ENCODE measurements at regions not wholly inside any gene's neighbourhood (a gene's known extent, or its start where the extent isn't known, plus 50 kb on each side); places are given as distances from the start of the nearest gene placed in this dataset.
"Not testable (repeated sequence)": the region's sequence is repeated elsewhere in the genome, so short reads cannot be mapped to it uniquely, and the experiment has no call there.

DNA sequence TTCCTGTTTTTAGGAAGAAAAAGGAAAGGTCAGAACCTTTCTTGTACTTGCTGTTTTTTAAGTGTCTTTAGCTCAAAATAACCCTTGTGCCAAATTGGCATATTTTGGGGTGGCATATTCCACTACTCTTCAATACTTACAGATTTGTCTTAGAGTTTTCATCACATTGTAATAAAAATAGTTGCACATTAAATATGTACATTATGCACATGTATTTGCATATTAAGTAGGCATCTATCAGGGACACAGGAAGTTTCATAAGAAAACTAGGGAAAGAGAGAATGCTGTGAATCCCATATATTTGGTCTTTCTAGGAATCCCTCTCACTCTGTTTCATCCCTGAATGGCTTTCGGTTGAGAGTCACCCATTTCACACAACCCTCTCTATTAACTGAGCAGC is 139.6 kb downstream of the LARP7 start:
- no peak for DNase-seq

DNA sequence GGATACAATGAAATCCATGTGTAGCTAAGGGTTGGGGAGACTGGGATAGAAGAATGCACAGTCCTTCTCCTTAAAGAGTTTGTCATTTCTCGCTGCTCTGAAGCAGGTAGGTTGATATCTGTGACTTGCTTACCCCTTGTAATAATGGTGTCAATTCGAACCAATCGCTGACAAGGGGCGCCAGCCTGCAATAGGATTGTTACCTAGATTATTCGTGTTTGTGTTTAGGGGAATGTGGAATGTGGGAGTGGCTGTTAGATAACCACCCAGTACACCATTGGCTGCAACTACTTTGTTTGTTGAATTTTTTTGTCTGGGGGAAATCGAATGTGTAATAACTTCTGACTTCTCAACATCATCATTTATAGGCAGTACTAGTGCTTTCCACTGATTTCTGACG is 141.6 kb downstream of the LARP7 start:
- DNase-seq = no peak

DNA sequence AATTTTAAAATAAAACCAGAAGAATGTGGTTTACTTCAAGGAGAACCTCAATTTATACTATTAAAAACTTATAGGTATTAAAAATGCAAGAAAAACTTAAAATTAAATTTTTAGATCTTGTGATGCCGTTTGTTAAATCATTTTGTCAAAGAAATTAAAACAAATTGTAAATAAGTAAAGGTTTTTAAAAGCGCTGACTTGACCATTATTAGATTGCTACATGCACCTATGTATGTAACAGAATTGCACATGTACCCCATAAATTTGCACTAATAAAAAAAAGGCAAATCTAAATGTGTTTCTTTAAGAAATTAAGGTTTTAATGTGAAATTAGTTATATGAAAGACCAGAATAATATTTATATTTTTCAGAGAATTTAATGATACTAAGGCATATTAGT is 156.1 kb downstream of the LARP7 start:
- DNase-seq = no peak

DNA sequence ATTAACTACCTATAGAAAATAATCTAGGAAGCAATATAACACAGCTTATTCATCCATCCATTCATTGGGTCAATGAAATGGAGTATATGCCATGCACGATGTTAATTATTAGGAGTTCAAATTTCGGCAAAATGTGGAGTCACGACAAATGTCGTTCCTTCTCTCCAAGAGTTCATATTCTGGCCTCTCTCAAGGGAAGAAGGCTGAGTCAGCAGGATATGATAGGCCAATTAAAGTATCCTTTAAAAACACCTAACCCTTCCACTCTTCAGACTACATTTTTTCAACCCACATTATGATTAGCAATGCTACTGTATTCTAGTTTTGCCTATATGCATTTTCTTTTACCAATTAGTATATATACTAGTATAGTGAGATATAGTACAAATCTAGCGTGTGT is 163.1 kb downstream of the LARP7 start:
- no peak for DNase-seq

DNA sequence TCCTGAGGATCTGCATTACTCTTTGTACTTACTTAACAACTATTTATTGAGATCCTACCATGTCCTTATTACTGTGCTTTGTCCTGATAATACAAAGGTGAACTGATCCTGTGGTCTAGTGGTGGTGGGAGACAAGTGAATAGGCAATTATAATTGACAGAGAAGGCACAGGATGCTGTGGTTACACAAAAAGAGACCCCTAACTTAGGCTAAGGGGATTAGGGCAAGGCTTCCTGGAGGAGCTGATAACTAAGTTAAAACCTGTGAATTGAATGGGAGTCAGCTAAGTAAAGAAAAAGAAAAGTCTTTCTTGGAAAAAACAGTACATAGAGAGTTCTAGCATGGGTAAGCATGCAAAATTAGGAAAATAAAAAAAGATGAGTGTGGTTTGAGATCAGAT is 164.4 kb downstream of the LARP7 start:
- no peak for DNase-seq

DNA sequence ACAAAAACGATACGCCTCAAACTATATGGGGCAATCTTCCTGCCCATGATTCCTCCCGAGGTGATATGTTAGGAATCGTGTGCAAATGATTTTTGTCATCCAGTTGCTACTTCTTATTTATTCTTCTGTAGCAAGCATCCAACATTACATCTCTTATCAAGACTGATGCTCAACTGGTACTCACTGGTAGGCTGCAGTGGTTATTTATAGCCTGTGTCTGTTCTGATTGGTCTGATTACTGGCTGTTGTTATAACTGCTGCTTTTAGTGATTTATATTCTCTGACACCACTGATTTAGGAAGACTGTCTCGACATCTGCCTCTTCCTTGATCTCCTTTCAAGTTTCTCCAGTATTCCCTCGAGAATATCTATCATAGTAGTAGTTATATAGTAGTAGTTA is 165.8 kb downstream of the LARP7 start:
- no peak for DNase-seq

DNA sequence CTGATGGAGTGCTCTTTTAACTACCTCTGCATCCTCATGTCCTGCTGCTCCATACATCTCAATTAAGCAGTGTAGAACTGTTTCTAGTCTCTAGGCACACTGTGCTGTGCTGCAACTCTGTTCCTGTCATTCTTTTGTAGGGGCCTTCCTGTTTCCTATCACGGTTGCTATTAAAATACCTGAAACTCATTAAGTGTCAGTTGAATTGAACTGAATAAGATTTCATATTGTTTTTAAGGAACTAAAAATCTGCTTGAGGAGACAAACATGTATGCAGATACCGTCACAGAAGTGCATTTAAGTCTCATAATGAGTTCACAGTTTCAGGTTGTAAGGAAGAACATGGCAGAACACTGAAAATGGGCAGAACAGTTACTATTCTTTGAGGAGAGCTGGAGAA is 170.1 kb downstream of the LARP7 start:
- no peak for DNase-seq

DNA sequence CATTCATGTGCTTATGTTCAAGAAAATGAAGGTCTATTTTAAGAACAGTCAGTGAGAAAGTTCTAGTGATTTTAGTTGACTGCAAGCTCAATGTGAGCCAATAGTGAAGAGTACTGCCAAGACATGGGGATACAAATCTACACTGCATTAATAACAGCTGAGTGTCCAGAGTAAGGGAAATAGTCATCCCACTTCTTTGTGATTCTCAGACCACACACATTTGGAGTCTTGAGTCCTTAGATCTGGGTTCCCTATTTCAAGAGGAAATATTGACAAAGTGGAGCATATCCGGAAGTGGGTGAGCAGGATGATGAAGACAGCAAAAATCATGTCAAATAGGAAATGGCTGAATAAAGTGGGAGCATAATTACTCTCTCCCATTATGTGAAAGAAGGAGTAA is 171.1 kb downstream of the LARP7 start:
- no peak for DNase-seq

DNA sequence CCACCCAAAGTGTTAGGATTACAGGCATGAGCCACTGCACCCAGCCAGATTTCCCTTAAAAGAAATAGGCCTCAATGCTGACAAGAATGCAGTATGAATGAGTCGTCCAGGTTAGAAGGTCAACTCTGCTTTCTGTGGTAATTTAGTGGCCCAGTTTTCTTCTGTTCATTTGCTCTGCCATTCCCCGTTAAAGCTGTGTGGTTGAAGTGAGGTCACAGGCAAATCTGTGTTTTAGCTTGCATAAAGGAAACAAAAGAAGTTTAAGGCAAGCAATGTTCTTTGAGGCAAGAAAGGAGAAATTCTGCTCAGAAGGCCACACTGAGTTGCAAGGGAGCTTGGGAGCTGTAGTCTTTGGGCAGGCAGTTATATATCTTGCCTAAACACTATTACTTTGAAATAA is 176.8 kb downstream of the LARP7 start:
- peak; percentile 20 for DNase-seq

DNA sequence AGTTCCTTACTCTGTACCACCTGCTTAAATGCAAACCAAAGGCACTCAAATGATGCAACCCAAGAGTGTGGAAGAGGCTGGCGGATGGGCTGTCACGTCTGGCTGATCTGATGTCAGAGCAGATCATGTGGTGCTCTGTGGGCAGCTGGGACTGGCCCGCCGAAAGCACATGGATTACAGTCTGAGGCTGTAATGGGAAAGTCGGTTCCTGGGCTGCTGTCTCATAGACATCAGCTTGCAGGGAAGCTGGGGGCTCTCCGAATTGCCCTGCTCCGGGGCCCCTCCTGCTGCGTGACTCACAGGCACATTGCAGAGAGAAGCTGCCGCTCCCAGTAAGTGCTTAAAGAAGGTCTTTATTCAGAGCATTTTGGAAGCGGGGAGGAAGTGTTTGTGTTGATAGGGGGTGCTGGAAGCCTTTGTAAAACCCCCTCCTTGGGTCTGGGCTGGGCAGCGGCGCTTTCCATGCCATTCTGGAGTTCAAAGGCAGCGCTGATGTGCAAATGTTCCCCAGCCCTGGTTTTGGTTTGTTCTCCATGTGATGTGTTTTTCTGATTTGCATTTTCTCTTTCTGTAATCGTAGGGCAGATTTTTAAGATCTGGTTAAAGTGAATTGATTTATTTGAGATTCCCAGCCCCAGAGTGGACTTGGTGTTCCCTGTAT is 181.1 kb downstream of the LARP7 start:
- DNase-seq = peak; percentile 65

DNA sequence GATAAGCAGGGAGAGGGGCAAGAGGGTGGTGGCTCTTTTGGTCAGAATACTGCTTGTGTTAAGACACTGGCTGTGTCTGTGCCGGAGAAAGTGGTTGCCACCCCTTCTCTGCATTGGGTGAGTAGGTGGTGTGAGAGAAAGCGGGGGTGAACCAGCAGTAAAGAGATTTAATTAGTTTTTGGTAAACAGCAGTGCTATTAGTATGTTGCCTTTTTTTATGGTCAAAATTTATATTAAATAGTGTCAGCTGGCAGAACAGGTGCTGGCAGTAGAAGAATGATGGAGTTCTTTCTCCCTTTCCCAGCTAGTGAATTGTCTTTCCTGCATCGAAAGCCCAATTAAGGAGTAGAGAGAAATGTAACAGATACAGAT is 181.6 kb downstream of the LARP7 start:
- DNase-seq = no peak

DNA sequence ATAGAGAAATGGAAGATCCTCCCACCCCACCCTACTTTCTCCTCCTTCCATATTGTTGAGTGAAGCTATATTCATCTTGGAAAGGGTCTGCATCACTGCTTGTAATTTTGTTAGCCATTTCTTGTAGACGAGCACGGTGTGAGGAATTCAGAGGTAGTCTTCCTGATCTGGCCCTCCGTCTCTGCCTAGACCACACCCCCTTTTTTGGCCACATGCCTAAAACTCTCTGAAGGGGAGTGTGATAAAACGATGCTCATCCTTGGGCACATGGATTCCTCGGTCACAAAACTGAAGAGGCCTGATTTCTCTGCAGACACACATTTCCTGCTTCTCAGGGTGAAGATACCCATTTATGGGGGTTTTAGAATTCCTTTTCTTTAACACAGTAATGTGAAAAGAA is 182.8 kb downstream of the LARP7 start:
- DNase-seq = no peak

DNA sequence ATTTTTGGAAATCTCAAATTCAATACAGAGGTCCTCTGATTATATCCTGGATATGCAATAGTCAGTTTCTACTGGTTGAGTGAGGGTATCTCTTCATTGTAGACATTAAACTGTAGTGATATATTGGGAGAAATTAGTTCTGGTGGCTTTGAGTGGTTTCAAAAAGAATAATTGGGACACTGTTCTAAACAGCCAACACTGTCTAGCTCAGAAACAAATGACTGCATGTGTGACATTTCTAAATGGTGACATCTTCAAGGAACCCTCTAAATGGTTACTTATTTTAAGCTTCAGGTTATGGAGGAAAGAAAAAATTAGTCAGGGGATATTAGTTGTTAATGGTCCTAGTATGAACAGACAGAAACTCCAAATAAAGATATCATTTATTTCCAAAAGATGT is 186.2 kb downstream of the LARP7 start:
- DNase-seq = no peak

DNA sequence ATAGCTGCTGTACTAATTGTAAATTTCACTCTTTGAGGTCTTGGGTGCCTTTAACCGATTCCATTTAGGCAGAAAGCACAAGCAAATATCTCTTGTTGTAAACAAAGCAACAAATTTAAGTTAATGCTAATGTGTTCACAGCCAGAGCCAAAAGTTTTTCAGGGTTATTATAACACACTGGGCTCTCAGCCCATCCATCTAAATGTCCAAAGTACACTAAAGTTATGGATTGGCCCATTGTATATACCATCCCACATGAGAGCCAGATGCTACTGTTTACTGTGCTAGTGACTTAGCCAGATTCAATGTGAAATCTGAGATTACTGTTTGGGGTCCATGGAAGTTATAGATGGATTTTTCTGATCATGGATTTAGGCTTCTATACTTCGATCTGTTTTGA is 186.7 kb downstream of the LARP7 start:
- DNase-seq = no peak

DNA sequence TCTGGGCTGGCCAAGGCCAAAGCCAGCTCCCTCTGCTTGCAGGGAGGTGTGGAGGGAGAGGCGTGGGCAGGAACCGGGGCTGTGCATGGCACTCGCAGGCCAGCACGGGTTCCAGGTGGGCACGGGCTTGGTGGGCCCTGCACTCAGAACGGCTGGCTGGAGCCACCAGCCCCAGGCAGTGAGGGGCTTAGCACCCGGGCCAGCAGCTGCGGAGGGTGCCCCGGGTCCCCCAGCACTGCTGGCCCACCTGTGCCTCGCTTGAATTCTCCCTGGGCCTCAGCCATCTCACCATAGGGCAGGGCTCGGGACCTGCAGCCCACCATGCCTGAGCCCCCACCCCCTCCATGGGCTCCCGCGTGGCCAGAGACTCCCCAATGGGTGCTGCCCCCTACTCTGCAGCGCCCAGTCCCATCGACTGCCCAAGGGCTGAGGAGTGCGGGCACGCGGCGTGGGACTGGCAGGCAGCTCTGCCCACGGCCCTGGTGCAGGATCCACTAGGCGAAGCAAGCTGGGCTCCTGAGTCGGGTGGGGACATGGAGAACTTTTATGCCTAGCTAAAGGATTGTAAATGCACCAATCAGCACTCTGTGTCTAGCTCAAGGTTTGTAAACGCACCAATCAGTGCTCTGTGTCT is 193.9 kb downstream of the LARP7 start:
- DNase-seq = no peak

DNA sequence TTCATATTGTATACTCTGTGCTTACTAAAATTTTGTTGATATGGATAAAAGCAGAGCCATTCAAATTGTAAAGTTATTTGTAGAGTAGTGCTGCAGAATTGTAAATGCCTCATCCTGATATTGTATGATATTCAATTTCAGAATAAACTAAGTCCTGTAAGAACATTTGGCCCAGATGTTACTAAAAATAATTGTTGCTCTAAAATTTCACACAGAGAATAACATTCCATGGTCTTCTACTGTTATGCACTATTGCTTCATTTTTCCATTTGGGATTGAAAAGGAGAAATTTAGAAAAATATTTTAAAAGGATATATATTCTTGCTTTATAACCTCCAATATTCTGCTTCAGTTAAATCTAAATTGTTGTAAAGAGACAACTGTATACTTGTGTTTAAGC is 195.6 kb downstream of the LARP7 start:
- DNase-seq = no peak

DNA sequence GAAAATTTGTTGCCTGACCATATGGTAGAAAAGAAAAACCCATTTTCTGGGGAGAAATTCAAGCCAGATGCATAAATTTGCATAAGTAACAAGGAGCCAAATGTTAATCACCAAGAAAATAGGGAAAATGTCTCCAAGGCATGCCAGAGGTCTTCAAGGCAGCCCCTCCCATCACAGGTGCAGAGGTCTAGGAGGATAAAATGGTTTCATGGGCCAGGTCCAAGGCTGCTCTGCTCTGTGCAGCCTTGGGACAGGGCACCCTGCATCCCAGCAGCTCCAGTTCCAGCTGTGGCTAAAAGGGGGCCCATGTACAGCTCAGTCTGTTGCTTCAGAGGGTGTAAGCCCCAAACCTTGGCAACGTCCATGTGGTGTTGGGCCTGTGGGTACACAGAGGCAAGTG is 200.0 kb downstream of the LARP7 start:
- no peak for DNase-seq

DNA sequence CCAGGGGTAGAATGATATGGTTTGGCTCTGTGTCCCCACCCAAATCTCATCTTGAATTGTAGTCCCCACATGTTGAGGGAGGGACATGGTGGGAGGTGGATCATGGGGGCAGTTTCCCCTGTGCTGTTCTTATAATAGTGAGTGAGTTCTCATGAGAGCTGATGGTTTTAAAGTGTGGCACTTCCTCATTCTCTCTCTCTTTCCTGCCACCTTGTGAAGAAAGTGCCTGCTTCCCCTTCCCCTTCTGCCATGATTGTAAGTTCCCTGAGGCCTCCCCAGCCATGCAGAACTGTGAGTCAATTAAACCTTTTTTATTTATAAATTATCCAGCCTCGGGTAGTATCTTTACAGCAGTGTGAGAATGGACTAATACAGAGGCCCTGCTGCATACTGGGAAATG is 201.1 kb downstream of the LARP7 start:
- DNase-seq = not testable (repeated sequence)

DNA sequence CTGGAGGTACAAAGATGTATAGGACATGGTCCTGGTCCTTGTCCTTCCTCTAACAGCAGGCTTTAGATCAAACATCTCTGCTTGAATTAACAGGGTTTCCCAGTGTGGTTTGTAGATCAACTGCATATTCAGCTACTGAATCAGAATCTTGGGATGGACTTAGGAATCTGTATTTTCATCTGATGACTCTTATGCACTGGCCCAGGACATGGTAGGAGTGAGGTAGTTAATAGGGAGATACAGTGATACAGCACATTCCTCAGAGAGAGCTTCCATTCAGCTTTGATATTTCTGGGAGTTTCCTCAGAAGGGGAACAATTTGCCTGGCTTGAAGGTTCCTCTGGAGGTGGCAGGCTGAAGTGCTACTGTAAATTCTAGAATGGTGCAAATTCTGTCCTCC is 203.1 kb downstream of the LARP7 start:
- peak; percentile 12 for DNase-seq

DNA sequence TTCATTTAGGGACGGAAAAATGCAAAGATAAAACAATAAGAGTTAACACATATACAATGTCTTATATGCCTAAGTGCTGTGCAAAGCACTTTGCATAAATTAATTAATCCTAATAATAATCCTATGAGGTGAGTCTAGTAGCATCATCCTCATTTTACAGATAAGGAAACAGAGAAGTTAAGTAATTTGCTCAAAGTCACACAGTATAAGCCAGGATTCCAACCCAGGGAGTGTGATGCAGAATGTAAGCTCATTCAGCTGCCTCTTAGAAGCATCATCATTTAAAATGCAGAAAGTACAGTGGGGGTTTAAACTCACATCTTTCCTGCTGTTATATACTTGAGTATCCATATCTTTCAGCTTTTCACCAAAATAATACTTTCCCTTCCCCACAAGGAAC is 203.7 kb downstream of the LARP7 start:
- no peak for DNase-seq

DNA sequence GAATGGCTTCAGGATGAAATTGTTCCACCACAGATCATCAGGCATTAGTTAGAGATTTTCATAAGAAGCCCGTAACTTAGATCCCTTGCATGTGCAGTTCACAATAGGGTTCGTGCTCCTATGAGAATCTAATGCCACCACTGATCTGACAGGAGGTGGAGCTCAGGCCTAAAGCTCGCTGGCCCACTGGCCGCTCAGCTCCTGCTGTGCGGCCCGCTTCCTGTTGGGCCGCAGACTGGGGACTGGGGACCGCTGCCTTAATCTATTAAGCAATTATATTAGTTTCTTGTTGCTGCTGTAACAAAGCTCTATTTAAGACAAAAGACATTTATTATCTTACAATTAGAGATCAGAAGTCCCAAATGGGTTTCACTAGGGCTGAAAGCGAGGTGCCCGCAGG is 205.6 kb downstream of the LARP7 start:
- DNase-seq = no peak

DNA sequence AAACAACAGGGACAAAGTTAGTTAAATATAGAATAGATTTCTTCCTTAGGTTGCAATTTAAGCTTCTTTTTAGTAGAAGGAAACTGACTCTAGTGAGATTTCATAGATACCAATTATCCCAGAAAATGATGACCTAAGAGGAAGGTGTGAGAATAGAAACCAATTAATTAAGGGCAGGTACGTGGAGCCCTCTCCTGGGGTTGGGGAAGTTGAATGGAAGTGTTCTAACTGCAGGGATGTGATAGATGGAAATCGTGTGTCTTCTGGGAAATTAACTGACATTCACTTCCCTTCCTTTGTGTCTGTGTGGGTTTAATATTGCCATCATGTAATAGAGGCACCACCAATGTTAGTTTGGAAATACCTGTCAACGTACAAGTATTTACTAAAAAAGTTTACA is 204.1 kb upstream of the ANK2 start:
- no peak for DNase-seq

DNA sequence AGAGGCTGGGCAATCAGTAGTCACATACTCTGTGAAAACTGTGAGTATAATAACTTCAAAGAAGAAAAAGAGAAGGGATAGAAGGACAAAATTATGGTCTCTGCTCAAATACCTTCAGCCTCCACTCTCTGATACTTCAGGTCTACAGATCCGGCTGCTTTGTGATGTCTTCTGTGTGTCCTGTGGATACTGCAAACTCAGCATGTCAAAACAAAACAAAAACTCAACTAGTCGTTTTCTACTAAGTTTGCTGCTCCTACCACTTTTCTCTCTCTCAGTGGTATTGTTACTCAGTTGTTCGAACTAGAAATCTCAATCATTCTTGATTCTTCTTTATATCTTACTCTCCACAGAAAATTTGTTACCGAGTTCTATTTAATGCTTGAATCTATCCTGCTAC is 202.4 kb upstream of the ANK2 start:
- no peak for DNase-seq

DNA sequence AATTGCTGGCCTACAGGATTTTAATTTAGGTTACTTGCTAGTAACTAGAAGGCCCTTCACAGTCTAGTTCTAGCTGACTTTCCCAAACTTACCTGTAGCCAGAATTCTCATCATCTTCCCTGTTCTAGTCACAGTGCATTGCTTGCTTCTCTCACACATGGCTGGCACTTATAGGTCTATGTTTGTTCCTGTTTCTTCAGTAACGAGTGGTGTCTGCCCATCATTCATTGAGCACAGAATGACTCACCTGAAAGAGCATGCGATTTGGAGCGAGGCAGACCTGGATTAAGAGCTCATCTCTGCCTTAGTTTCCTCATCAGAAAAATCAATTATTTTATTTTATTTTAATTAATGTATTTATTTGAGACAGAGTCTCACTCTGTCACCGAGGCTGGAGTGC is 201.7 kb upstream of the ANK2 start:
- DNase-seq = no peak

DNA sequence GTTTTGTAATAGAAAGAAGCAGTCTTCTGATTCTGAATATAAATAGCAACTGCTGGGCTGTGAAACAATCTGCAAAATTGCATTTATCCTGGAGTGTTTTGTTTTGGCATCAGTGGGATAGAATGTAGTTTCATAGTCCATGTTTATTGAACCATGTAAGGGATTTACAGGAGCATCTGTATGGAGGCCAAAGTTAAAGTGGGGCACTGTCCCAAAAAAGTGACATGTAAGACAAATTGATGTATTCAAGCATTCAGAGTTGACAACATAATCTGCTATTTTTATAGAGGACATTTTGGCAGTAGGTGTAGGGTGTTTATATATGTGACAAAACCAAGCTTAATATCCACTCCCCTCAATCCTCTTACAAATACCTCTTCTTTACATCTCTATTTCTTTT is 200.5 kb upstream of the ANK2 start:
- no peak for DNase-seq

All from HCEC 1CT (cell line).